B cell (primary cell): ENCODE measurements at regions not wholly inside any gene's neighbourhood (a gene's known extent, or its start where the extent isn't known, plus 50 kb on each side); places are given as distances from the start of the nearest gene placed in this dataset.

ENCODE experiments used
- EZH2 ChIP-seq: IDR thresholded peaks from 2 replicates; pipeline ENCODE4 v1.6.1; 2012; ENCODE audit warnings: borderline replicate concordance, low read depth, mild to moderate bottlenecking, moderate library complexity, low read length; ENCODE audit not compliant: insufficient read depth, poor library complexity, severe bottlenecking
- TF ChIP-seq, protein P1 (sequence below): fragments of 200-600 bp; IDR thresholded peaks from one replicate; pipeline ENCODE4 v1.8.0; 2022; ENCODE audit warnings: antibody characterized with exemption, mild to moderate bottlenecking

DNA sequence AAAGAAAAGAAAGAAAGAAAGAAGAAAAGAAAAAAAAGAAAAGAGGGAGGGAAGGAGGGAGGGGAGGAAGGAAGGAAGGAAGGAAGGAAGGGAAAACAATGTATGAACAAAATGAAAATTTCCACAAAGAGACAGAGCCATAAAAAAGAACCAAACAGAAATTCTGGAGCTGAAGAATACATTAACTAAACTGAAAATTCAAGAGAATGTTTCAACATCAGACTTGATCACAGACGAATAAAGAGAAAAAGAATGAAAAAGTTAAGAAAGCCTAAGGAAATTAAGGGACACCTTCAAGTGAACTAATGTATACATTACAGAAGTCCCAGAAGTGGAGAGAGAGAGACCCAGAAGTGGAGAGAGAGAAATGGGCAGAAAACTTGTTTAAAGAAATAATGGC, 60.9 kb upstream of the RAB6C start:
- TF ChIP-seq EZH2 = no peak
- TF ChIP-seq, protein P1, sequence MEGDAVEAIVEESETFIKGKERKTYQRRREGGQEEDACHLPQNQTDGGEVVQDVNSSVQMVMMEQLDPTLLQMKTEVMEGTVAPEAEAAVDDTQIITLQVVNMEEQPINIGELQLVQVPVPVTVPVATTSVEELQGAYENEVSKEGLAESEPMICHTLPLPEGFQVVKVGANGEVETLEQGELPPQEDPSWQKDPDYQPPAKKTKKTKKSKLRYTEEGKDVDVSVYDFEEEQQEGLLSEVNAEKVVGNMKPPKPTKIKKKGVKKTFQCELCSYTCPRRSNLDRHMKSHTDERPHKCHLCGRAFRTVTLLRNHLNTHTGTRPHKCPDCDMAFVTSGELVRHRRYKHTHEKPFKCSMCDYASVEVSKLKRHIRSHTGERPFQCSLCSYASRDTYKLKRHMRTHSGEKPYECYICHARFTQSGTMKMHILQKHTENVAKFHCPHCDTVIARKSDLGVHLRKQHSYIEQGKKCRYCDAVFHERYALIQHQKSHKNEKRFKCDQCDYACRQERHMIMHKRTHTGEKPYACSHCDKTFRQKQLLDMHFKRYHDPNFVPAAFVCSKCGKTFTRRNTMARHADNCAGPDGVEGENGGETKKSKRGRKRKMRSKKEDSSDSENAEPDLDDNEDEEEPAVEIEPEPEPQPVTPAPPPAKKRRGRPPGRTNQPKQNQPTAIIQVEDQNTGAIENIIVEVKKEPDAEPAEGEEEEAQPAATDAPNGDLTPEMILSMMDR = no peak
